ENCODE measurements at regions not wholly inside any gene's neighbourhood (a gene's known extent, or its start where the extent isn't known, plus 50 kb on each side); places are given as distances from the start of the nearest gene placed in this dataset.

DNA sequence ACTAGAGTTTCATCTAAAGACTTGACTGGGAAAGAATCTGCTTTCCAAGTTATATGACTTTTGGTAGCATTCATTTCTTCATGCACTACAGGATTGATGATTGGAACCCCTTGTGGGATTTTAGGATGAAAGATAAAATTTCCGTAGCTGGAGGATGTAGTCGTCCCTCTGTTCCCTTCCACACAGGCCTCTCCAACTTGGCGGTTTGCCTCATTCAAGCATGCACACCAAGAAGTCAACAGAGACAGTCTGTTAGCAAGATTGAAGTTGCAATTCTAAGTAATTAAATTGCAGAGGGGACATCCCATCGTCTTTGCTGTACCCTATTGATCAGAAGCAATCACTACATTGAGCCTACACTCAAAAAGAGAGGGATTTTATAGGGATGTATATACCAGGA is 777.4 kb upstream of the HS3ST1 start:
- intact Hi-C loops (cut with DNase I): no loop called here
- WGBS, 4 donors: 70 to 79% (median 74%) methylated on average over 4 of the region's 4 CpGs

GRCh38 chr4:12203945-12204344 is 775.3 kb upstream of the HS3ST1 start:
- 39 to 48% (median 42%) methylated on average over 4 of the region's 4 CpGs for WGBS, 4 donors
- intact Hi-C loops (cut with DNase I): no loop called here
- Histone ChIP-seq H3K27me3 (no peaks in the 10 kb centered on the region), H3K4me3 (no peak overlapping the region), H3K27ac (no peak overlapping the region), H3K9me3 (replicated peaks in 1 of 3) (no peaks in the 10 kb centered on the region), H3K4me1 (replicated peaks in 1 of 2) (no peaks in the 10 kb centered on the region), H3K36me3 (replicated peaks in 1 of 2) (no peaks in the 10 kb centered on the region)
- DNase-seq: no peak
- TF ChIP-seq CTCF (IDR thresholded peaks at IDR 0.05) (no peak), POLR2A (IDR thresholded peaks at IDR 0.05) (no peak)

More for the DNA sequence above, 777.4 kb upstream of the HS3ST1 start:
- no peaks in the 10 kb centered on the region for H3K36me3 ChIP-seq (replicated peaks in 1 of 2)
- DNase-seq: no peak
- no peak overlapping the region for H3K4me3 ChIP-seq
- TF ChIP-seq CTCF (IDR thresholded peaks at IDR 0.05): no peak
- TF ChIP-seq POLR2A (IDR thresholded peaks at IDR 0.05): no peak
- no peak overlapping the region for H3K27ac ChIP-seq
- no peaks in the 10 kb centered on the region for H3K4me1 ChIP-seq (replicated peaks in 1 of 2)
- no peaks in the 10 kb centered on the region for H3K9me3 ChIP-seq (replicated peaks in 1 of 3)
- no peaks in the 10 kb centered on the region for H3K27me3 ChIP-seq

DNA sequence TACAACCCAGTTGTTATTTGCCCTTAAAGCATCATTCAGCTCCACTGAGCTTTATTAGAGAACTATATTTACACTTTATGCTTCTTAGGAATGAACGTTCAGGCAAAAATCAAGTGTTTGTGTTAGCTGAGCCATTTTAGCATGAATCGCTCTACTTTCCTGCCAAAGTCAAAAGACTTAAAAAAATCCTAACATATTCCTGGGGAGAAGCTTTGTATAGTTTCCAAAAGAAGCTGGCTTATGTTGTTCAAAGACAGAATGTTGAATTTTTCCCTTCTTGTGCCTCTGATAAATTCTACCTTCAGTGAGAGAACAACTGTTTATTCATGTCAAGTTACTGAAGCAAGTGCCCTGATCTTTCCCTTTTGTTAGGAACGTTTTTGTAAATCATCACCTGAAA is 771.5 kb upstream of the HS3ST1 start:
- WGBS, 4 donors: 59 to 80% (median 64%) methylated on average over 3 of the region's 3 CpGs
- no peaks in the 10 kb centered on the region for H3K4me1 ChIP-seq (replicated peaks in 1 of 2)
- H3K27ac ChIP-seq: no peak overlapping the region
- H3K36me3 ChIP-seq (replicated peaks in 1 of 2): no peaks in the 10 kb centered on the region
- H3K27me3 ChIP-seq: no peaks in the 10 kb centered on the region
- no peak for TF ChIP-seq CTCF (IDR thresholded peaks at IDR 0.05)
- TF ChIP-seq POLR2A (IDR thresholded peaks at IDR 0.05): no peak
- intact Hi-C loops (cut with DNase I): no loop called here
- no peak for DNase-seq
- no peaks in the 10 kb centered on the region for H3K9me3 ChIP-seq (replicated peaks in 1 of 3)
- no peak overlapping the region for H3K4me3 ChIP-seq

DNA sequence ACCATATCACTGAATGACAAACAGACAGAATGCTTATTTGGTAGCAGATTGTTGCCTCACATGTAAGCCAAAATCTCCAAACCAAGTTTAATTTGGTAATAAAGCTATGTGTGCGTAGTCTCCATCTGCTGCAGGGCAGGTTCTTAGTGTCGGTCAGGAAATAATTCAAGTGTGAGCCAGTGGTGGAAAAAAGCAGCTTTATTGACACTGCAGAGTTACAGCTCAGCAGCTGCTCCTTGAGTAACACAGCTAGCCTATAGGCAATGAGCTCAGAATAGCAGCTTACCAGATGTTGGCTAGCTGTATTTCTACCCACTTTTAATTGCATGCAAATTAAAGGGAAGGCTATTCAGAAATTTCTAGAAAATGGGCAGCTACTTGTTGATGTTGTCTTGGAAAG is 757.8 kb upstream of the HS3ST1 start:
- no peak overlapping the region for H3K4me3 ChIP-seq
- no peaks in the 10 kb centered on the region for H3K36me3 ChIP-seq (replicated peaks in 1 of 2)
- no peak overlapping the region for H3K27ac ChIP-seq
- no peaks in the 10 kb centered on the region for H3K9me3 ChIP-seq (replicated peaks in 1 of 3)
- no peaks in the 10 kb centered on the region for H3K27me3 ChIP-seq
- no peak for DNase-seq
- intact Hi-C loops (cut with DNase I): no loop called here
- WGBS, 4 donors: 60 to 86% (median 74%) methylated on average over 2 of the region's 2 CpGs
- TF ChIP-seq POLR2A (IDR thresholded peaks at IDR 0.05) (no peak), CTCF (IDR thresholded peaks at IDR 0.05) (no peak)
- H3K4me1 ChIP-seq (replicated peaks in 1 of 2): no peaks in the 10 kb centered on the region
